SK-N-SH treated with all-trans-retinoic acid at 6 μM for 48 hours (cell line): ENCODE measurements at regions not wholly inside any gene's neighbourhood (a gene's known extent, or its start where the extent isn't known, plus 50 kb on each side); places are given as distances from the start of the nearest gene placed in this dataset.

Experiments used
- ARNTL ChIP-seq: fragments of 450-650 bp; formaldehyde crosslinking; IDR thresholded peaks from 2 replicates; pipeline ENCODE4 v1.5.0; 2020; ENCODE audit warnings: low read depth, mild to moderate bottlenecking, moderate library complexity, borderline replicate concordance
- GLIS3 ChIP-seq: fragments of 250-450 bp; sonication (Bioruptor Pico); IDR thresholded peaks from 2 replicates; pipeline ENCODE4 v1.5.0; 2020; ENCODE audit warnings: mild to moderate bottlenecking, moderate library complexity
- SNAI2 ChIP-seq: fragments of 250-450 bp; sonication (Bioruptor Pico); IDR thresholded peaks from 2 replicates; pipeline ENCODE4 v1.5.0; 2020; ENCODE audit warnings: mild to moderate bottlenecking, moderate library complexity
- TCF4 ChIP-seq: fragments of 250-450 bp; sonication (Bioruptor Pico); IDR thresholded peaks from 2 replicates; pipeline ENCODE4 v1.8.0; 2021; ENCODE audit warnings: mild to moderate bottlenecking, moderate library complexity, borderline replicate concordance
- TSHZ2 ChIP-seq: fragments of 250-450 bp; sonication (Bioruptor Pico); IDR thresholded peaks from 2 replicates; pipeline ENCODE4 v1.5.0; 2020; ENCODE audit warnings: mild to moderate bottlenecking, moderate library complexity
- ZFP30 ChIP-seq: fragments of 450-650 bp; formaldehyde crosslinking; IDR thresholded peaks from 2 replicates; pipeline ENCODE4 v1.5.0; 2022; ENCODE audit warnings: mild to moderate bottlenecking, moderate library complexity
- TF ChIP-seq, protein P1 (sequence below): fragments of 250-450 bp; sonication (Bioruptor Pico); IDR thresholded peaks from 2 replicates; pipeline ENCODE4 v1.5.1; 2020; ENCODE audit warnings: low read depth, mild to moderate bottlenecking, moderate library complexity
- TF ChIP-seq, protein P2 (sequence below): fragments of 250-450 bp; sonication (Bioruptor Pico); IDR thresholded peaks from 2 replicates; pipeline ENCODE4 v1.8.0; 2020; ENCODE audit warnings: mild to moderate bottlenecking, moderate library complexity, borderline replicate concordance

- TF ChIP-seq ZFP30, result no peak
- no peak for TF ChIP-seq GLIS3 (CRISPR knock-in tag)
- TF ChIP-seq ARNTL (CRISPR knock-in tag), result no peak
- no peak for TF ChIP-seq SNAI2
- TF ChIP-seq, protein P1, sequence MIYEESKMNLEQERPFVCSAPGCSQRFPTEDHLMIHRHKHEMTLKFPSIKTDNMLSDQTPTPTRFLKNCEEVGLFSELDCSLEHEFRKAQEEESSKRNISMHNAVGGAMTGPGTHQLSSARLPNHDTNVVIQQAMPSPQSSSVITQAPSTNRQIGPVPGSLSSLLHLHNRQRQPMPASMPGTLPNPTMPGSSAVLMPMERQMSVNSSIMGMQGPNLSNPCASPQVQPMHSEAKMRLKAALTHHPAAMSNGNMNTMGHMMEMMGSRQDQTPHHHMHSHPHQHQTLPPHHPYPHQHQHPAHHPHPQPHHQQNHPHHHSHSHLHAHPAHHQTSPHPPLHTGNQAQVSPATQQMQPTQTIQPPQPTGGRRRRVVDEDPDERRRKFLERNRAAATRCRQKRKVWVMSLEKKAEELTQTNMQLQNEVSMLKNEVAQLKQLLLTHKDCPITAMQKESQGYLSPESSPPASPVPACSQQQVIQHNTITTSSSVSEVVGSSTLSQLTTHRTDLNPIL (CRISPR knock-in tag), result no peak
- TF ChIP-seq, protein P2, sequence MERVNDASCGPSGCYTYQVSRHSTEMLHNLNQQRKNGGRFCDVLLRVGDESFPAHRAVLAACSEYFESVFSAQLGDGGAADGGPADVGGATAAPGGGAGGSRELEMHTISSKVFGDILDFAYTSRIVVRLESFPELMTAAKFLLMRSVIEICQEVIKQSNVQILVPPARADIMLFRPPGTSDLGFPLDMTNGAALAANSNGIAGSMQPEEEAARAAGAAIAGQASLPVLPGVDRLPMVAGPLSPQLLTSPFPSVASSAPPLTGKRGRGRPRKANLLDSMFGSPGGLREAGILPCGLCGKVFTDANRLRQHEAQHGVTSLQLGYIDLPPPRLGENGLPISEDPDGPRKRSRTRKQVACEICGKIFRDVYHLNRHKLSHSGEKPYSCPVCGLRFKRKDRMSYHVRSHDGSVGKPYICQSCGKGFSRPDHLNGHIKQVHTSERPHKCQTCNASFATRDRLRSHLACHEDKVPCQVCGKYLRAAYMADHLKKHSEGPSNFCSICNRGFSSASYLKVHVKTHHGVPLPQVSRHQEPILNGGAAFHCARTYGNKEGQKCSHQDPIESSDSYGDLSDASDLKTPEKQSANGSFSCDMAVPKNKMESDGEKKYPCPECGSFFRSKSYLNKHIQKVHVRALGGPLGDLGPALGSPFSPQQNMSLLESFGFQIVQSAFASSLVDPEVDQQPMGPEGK, result no peak
- no peak for TF ChIP-seq TSHZ2
- TF ChIP-seq TCF4 (CRISPR knock-in tag), result no peak
Measured at GRCh38 chr9:19985081-19985480, 196.2 kb upstream of the SLC24A2 start.
